Osteocyte (in vitro differentiated cells): ENCODE measurements at regions not wholly inside any gene's neighbourhood (a gene's known extent, or its start where the extent isn't known, plus 50 kb on each side); places are given as distances from the start of the nearest gene placed in this dataset.

Experiments
- DNase-seq: peaks from one replicate; pipeline ENCODE4 v3.0.0; 2021; ENCODE audit warnings: mixed read lengths; ENCODE audit not compliant: unreplicated experiment; ENCODE audit errors: extremely low spot score
- H3K27ac Mint-ChIP-seq: one replicate; pipeline ENCODE4 v1.8.0; 2021; ENCODE audit warnings: mild to moderate bottlenecking, mixed read lengths; ENCODE audit not compliant: unreplicated experiment
- H3K27me3 Mint-ChIP-seq: one replicate; pipeline ENCODE4 v1.8.0; 2021; ENCODE audit warnings: mixed read lengths; ENCODE audit not compliant: unreplicated experiment
- H3K36me3 Mint-ChIP-seq: one replicate; pipeline ENCODE4 v1.8.0; 2021; ENCODE audit warnings: mixed read lengths; ENCODE audit not compliant: unreplicated experiment
- H3K4me1 Mint-ChIP-seq: one replicate; pipeline ENCODE4 v1.8.0; 2021; ENCODE audit warnings: mixed read lengths; ENCODE audit not compliant: unreplicated experiment
- H3K4me3 Mint-ChIP-seq: one replicate; pipeline ENCODE4 v1.8.0; 2021; ENCODE audit warnings: mild to moderate bottlenecking, moderate library complexity, mixed read lengths; ENCODE audit not compliant: unreplicated experiment
- H3K9me3 Mint-ChIP-seq: one replicate; pipeline ENCODE4 v1.8.0; 2021; ENCODE audit warnings: mixed read lengths; ENCODE audit not compliant: unreplicated experiment
- CTCF ChIP-seq: fragments of 200-600 bp; sonication (generic); IDR thresholded peaks from 2 replicates; pipeline ENCODE4 v1.5.0; 2021; ENCODE audit warnings: antibody characterized with exemption, mild to moderate bottlenecking, moderate library complexity

GRCh38 chr9:99577351-99577750 lies 244.3 kb upstream of the NR4A3 start:
- DNase-seq, result no peak
- no peaks in the 10 kb centered on the region for H3K4me1 Mint-ChIP-seq
- no peak overlapping the region for H3K27ac Mint-ChIP-seq
- H3K27me3 Mint-ChIP-seq, result peaks cover 4% of the 10 kb centered on the region
- H3K4me3 Mint-ChIP-seq, result no peak overlapping the region
- H3K9me3 Mint-ChIP-seq, result no peaks in the 10 kb centered on the region
- H3K36me3 Mint-ChIP-seq, result no peaks in the 10 kb centered on the region
- TF ChIP-seq CTCF, result no peak

- no peak for TF ChIP-seq CTCF
- DNase-seq, result no peak
- Mint-ChIP-seq H3K27me3 (peaks cover 7% of the 10 kb centered on the region), H3K4me1 (no peaks in the 10 kb centered on the region), H3K36me3 (no peaks in the 10 kb centered on the region), H3K27ac (no peak overlapping the region), H3K4me3 (no peak overlapping the region), H3K9me3 (peaks cover 3% of the 10 kb centered on the region)
Measured at GRCh38 chr9:99578666-99579065, 243.0 kb upstream of the NR4A3 start.

GRCh38 chr9:99579964-99580363 lies 241.7 kb upstream of the NR4A3 start:
- peaks cover 4% of the 10 kb centered on the region for H3K9me3 Mint-ChIP-seq
- H3K4me3 Mint-ChIP-seq, result no peak overlapping the region

GRCh38 chr9:99582814-99583213 lies 238.9 kb upstream of the NR4A3 start:
- Mint-ChIP-seq H3K36me3 (no peaks in the 10 kb centered on the region), H3K4me1 (no peaks in the 10 kb centered on the region), H3K4me3 (no peak overlapping the region), H3K27me3 (peaks cover 8% of the 10 kb centered on the region), H3K27ac (no peak overlapping the region), H3K9me3 (peaks cover 4% of the 10 kb centered on the region)
- no peak for TF ChIP-seq CTCF
- DNase-seq, result no peak

More at GRCh38 chr9:99579964-99580363, 241.7 kb upstream of the NR4A3 start:
- H3K36me3 Mint-ChIP-seq, result no peaks in the 10 kb centered on the region
- H3K27me3 Mint-ChIP-seq, result peaks cover 8% of the 10 kb centered on the region
- no peak overlapping the region for H3K27ac Mint-ChIP-seq
- H3K4me1 Mint-ChIP-seq, result no peaks in the 10 kb centered on the region
- DNase-seq, result no peak
- no peak for TF ChIP-seq CTCF

- Mint-ChIP-seq H3K27me3 (peaks cover 15% of the 10 kb centered on the region), H3K4me3 (no peak overlapping the region), H3K27ac (no peak overlapping the region), H3K4me1 (no peaks in the 10 kb centered on the region), H3K9me3 (peaks cover 4% of the 10 kb centered on the region), H3K36me3 (no peaks in the 10 kb centered on the region)
- no peak for TF ChIP-seq CTCF
- DNase-seq, result no peak
Measured at GRCh38 chr9:99588299-99588698, 233.4 kb upstream of the NR4A3 start.
